ENCODE measurements at regions not wholly inside any gene's neighbourhood (a gene's known extent, or its start where the extent isn't known, plus 50 kb on each side); places are given as distances from the start of the nearest gene placed in this dataset.
"Not testable (repeated sequence)": the region's sequence is repeated elsewhere in the genome, so short reads cannot be mapped to it uniquely, and the experiment has no call there.

DNA sequence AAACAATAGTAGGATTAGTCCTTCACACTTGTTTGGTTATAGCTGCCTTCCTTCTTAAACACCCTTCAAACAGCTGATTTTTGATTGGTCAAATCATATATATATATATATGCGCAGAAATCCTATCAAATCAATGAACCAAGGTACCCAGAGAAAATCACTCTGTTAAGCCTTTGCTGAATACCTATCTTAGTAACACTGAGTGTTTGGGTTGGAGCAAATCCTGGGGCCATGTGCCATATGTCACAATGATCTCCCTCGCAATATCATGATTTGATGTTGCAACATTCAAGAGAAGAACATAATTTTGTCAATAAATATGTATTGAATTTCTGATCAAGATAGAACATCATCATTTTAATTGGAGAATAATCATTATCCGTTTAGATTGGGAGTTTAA, 795.6 kb downstream of the REEP3 start:
- DNase-seq, result no peak

DNA sequence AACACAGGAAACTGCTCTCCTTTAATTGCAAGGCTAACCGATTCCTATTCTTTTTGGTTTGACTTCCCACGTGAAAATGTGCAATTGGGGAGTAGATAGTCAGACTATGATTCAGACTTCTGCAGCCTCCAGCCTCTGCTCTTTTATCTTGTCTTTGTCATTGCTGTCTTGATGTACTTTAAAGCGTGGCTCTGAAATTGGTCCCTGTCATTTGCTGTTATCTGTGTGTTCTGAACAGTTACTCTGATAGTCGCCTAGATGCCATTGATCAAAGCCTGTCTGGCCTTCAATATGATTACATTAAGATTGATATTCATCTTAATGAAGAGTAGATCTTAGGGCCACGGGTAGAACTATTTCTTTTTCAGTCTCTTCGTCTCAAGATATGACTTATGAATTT, 799.2 kb downstream of the REEP3 start:
- DNase-seq, result no peak

DNA sequence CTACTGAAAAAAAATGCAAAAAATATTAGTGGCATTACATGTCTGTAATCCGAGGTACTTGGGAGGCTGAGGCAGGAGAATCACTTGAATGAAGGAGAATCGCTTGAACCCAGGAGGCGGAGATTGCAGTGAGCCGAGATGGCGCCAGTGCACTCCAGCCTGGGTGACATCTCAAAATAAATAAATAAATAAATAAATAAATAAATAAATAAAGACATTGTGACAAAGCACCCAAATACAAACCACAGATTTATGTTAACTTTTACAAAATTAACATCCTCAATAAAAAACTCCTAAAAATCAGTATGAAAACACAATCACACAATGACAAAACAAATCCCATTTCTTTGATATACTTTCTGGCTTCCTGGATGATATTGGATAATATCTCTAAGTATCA, 808.3 kb downstream of the REEP3 start:
- no peak for DNase-seq

DNA sequence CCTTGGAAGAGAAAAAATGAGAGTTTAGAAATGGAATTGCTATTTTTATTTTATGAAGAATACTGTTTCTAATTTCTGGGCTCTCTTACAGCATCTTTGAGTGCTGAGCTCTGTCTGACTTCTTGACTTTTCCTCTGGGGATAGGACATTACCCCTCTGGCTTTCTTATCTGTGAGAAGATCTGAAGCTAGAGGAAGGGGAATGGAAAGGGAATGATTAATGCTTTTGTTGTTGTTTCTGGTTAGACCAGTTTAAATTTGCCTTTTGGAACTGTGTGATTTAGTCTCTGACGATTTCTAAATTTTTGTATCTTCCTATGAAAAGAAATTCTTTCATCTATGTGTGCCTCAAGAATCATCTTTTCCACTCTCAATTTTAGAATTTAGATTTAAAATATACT, 811.4 kb downstream of the REEP3 start:
- peak in 1 of 3 donors; percentile 4 for DNase-seq

DNA sequence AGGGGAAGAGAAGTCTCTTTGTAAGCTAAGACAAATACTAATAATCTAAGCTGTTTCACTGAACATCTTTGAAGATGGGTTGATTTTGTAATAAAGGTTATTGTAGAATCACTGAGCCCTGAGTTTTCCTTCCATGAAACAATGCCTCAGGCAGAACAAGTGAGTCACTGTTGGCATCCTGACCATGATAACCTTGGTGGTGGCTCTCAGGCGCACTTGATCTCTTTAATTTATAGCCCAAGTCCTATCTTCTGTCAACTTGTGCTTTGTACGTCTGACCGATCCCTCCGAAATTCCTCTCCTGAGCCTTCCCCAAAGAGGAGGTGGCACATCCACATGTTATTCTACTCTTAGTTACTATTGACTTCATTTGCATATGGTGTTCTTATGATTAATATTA, 812.9 kb downstream of the REEP3 start:
- no peak for DNase-seq

DNA sequence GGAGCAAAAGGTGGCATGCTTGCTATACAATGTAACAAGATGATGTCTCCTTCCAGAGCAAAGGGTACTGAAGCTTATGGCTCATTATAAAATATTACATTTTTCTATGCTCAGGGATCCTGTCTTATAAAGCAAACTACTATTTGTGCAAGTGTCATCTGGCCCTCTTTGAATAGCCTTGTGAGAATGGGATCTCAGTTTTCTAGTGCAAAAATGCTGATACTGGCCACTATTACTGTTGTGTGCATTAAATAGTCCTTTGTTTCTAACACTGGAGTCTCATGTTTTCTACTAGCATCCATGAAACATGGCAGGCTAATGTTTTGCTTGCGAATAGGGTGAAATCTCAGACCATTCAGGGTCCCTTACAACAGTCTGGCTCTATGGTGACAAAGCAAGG, 823.0 kb downstream of the REEP3 start:
- no peak for DNase-seq

DNA sequence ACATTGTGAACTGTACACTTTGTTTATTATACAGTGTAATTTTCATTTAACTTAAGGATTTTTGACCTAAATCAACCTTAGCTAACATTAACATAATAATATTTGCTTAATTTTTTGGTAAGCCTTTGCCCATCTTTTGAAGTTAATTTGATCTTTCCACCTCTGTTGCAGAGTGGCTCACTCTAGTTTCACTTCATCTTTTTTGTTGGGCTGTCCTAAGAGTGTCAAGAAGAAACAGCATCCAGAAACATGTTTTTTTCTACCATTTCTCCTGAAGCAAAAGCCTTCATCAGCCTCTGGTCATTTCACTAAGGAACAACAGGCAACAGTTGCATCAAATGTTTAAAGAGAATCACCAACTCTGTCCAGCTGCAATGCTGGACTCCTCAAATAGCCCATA, 824.7 kb downstream of the REEP3 start:
- no peak for DNase-seq

DNA sequence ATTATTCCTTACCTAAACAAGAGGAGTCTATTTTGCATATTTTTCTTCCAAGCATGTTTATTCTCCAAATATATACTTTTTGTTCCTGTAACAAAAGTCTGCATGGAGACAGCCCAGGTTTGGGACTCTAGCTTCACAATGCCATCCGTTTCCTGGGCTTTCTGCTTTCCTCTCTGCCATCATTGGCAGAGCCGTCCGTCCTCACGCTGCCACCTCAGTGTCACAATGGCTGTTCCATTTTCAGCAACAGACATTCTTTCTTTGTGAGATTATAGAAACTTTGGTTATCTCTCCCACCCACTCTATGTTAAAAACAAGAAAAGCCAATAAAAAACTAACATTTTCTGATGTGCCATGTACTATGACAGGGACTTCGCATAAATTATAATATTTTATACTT, 825.2 kb downstream of the REEP3 start:
- DNase-seq, result no peak

DNA sequence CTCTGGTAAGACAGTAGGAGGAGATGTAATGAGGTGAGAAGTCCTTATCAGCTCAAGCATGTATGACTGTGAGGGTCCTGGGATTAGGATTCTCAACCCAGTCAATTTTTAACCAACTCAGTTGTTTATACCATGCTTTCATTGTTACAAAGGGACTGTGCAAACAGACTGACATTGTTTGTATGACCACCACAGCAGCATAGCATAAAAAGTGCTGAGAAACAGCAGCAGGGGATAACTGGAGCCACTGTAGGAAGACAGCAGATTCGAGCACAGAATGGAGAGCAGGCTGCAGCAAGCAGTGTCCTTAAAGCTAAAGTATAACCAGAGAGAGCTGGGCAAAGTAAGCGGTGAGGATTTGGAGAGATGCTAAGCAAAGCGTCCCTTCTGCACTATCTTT, 829.5 kb downstream of the REEP3 start:
- no peak for DNase-seq

DNA sequence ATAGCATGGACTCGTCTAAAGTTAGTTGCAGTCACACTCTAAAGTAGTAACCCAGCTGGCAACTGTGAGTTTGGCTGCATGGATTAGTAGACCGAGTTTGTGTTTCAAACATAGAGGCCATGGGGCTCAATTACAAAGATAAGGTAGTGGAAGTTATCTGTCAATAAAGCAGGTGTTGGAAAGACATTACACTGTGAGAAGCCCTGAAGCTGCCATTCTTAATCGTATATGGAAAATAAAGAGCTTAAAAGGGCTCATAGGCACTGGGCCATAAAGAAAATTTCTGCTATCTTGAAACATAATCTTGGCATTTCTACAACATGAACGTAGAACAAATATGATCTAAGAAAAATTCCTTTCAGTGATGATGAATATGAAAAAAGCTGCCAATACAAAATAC, 837.7 kb downstream of the REEP3 start:
- peak in 2 of 3 donors; percentile 10 to 19 for DNase-seq

DNA sequence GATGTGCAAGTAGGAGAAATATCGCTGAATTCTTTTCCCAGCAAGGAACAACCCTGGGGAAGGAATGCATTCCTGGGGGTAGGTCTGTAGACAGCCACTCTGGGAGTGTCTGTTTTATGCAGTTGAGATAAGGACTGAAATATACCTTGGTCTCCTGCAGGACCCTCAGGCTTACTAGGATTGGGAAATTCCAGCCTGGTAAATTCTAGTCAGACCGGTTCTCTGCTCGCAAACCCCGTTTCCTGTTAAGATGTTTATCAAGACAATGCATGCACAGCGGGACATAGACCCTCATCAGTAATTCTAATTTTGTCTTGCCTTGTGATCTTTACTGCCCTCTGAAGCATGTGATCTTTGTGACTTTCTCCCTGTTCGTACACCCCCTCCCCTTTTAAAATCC, 839.0 kb downstream of the REEP3 start:
- not testable (repeated sequence) for DNase-seq

DNA sequence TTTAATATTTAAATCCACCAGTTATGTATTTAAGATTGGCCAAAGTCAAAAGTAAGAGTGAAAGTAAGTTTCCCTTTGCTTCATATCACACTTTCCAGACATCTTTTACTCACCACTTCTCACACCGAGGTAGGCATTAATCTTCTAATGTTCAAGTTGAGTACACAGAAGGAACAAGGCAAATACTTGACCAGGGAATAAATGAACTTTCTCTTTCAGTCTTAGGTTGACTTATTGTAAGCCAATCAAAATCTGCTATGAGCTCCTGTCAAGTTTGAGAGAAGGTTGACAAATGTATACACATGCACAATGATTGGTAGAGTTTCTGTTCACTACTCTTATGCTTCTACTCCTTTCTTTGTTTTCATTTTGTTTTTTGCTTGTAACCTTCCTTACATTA, 842.5 kb downstream of the REEP3 start:
- no peak for DNase-seq

DNA sequence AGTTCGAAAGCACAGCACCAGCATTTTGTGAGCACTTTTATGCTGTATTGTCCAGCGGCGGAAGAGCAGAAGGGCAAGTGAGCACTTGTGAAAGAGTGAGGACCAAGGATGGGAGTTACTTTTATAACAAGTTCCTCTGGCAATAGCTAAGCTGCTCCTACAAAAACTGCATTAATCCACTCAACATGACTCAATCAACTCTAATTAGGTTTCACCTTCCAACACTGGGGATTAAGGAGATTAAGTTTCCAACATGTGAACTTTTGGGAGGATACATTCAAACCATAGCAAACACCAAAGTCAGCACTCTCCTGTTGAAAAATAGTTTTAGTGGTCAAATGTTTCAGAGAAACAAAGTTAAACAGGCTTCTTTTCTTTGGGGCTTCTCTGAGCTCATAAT, 844.5 kb downstream of the REEP3 start:
- DNase-seq, result no peak

DNA sequence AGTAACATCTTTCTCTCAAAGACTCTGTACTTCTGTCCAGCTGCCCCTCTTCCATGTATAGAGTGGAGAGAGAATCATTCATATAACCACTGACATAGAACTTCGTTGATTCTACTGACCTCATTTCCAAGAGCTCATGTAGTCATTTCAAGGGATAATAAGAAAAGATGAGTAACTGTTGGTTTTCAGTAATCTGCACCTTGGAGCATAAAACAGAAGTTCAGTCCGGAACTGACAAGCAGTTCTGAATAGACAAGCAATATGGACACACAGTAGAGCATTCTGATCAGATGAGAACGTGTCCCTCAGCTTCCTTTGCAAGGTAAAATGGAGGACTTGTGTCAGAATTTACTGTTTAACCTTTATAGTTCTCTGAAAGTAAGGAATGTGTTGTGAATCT, 847.1 kb downstream of the REEP3 start:
- DNase-seq, result no peak

DNA sequence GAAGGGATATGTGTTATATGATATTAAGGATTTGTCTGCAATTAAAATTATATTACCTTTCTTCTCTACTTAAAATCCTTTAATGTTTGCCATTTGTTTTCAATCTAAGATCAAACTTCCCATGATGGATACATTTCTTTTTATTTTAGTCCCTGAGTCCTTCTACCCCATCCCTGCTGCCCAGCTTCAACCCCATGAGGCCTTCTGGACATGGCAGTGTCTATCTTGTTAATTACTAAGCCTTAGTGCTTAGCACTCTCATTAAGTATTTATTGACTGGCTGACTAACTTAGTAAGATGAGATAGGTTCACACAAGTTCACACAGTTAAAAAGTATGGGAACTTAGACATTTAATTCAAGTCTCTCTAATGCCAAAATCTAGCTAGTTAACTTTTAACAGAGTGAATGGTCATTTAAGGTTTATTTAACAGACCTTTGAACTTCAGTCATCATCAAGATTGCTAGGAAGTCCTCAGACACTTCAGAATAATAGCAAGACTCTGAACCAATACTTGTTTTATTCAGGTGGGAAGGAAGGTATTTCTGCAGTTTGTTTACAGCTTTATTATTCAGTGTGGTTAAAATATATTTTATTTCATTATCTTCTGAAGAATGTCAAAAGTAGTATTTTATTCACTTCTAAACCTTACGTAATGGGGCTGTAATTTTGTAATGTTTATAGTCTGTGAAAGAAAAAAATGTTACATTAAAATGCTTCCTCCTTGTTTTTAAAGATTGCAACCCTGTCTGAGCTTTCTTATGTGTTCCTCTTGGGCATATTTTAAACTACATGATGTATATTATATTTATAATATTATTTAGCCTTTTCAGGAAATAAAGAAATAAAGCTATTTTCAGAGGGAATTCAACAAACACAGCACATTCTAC, 848.9 kb downstream of the REEP3 start:
- DNase-seq, result no peak

DNA sequence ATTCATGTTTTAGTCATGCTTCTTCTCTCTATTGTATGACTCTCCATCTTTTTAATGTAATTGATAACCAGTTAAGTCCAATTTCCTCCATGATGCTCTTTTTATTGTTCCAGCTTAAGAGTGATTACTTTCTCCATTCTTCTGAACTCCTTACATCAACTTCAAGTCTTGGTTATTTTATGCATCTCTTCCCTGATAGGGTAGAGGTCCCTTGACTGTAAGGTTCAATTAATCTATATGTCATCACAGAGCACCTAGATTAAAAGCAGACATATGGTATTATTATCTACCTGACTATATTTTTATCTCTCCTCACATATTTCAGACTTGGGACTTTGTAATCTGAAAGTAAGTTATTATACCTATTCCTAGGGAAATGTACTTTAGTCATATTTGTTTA, 853.1 kb downstream of the REEP3 start:
- DNase-seq, result no peak

DNA sequence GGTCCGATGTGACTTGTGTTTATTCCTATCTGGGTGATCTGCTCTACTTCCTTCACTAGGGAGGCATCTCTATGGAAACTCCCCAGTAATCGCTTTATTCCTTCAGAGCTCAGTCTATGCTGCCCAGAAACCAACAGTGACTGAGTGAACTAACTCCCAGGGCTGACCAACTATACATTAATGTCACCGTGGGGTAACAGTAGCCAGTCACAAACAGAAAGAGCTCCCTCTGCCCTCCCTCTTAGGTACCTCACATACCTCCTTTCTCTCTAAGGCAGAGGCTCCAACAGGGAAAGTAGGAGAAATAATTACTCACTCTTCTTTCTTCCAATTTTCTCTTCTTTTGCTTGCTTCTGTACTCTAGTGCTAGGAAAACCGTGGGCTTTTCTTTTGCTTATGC, 855.0 kb downstream of the REEP3 start:
- no peak for DNase-seq

DNA sequence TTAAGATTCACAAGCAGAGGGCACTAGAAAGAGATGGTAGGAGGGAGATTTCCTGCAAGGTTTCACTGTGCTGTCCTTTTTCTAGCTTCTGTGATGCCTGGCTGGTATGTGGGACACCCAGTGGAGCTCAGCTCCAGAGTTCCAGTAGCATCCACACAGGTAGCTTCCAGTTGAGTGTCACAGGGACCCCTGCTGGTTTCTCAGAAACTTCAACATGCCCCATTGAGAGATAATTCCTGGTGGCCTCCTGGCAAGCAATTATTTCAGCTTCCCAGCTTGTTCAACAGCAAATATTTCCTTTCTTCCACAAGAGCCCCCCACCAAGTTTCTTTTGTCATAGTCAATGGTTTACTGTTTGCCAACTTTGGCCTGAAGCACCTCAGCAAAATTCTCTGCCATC, 858.7 kb downstream of the REEP3 start:
- DNase-seq, result no peak

DNA sequence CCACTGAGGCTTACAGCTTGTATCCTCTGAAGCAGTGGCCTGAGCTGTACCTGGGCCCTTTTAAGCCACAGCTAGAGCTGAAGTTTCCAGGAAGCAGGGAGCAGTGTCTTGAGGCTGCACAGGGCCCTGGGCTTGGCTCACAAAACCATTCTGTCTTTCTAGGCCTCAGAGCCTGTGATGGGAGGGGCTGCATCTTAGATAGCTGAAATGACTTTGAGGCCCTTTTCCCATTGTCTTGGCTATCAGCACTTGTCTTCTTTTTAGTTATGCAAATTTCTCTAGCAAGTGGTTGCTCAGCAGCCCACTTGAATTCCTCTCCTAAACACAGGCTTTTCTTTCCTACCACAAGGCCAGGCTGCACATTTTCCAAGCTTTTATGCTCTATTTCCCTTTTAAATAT, 864.2 kb downstream of the REEP3 start:
- DNase-seq, result no peak

DNA sequence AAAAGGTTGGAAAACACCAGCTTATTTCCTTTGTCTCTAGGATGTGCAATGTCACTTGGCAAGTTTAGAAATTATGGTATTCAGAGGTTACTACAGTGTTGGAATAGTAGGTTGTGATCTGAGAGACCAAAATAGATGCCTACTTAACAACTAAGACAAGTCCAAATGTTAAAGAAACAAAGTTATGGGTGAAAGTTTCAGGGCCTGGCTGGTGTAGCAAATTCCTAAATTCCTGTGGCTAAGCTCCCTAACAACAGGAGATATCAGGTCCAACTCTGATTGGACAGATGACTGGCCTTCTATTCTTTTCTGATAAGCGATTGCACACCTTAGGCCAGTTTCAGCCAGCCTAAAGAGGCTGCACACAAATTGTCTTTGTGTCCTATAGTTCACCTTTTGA, 873.5 kb downstream of the REEP3 start:
- DNase-seq, result peak in 1 of 3 donors; percentile 14

DNA sequence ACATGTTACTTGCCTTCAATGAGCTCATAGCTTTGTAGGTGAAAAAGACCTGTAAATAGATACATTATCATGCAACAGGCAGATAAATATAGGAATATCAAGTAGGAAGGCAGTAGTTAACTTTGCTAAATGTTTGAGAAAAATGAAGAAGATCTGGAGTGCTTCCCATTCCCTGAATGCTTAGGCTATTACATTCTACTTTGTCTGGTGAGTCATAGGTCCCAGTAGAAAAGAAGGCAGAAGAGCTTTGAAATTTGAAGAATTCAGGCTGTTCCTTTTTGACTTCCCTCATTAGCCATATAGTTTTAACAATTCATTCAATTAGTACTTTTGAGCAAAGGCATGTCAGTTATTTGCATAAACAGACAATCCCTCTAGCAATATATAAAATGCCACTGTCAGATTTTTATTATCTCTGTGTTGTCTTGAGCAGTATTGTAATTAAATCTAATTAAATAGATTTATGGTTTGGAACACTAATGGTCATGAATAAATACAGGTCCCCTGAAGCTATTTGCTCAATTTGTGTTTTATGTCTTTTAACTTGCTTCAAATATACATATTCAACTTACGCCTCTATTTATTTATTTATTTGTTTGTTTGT, 875.0 kb downstream of the REEP3 start:
- DNase-seq, result peak; percentile 51 to 73 (median 70)

DNA sequence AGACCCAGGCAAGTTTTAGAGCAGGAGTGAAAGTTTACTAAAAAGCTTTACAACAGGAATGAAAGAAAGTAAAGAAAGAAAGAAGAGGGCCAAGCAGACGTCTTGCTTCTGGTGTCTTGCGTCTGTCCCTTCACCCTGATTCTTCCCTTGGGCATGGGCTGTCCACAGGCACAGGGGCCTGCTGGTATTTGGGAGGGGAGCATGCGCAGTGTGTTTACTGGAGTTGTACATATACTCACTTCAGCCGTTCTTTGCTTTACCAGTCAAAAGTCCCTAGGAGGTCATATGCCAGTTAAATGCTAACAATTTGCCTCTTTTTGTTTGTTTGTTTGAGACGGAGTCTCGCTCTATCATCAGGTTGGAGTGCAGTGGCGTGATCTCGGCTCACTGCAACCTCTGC, 875.9 kb downstream of the REEP3 start:
- no peak for DNase-seq

DNA sequence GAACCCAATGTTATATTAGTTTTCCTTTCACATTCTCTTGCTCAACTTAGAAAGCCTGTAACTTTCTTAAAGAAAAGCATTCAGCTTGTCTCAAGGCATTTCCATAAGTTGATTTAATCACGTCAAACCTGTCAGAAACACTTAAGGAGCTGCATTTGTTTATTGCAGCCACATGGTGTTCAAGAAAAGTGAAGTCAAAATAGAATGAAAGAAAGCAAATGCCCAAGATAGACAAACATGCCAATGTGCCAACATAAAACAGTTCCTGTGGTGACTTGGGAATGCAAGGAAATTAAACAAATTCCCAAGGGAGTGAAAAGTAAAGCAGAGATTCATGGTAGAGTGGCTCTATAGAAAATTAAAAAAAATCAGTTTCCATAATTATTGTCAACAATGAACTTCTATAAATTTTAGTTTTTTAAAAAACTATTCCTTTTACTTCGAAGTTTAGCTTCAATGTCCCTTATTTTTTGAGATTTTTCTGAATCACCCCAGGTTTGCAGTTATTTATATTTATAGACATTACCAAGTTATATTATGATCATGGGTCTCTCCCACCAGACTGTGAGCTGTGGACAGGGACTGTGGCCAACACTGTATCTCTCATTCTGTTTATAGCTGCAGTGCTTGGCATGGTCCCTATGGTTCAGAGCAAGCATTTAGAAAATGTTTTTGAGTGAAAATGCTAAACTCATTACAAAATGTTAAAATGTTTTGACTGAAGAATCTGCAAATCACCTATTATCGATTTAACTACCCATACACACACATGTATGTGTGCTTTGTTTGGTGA, 887.4 kb downstream of the REEP3 start:
- no peak for DNase-seq
